ENCODE measurements at regions not wholly inside any gene's neighbourhood (a gene's known extent, or its start where the extent isn't known, plus 50 kb on each side); places are given as distances from the start of the nearest gene placed in this dataset.
"Not testable (repeated sequence)": the region's sequence is repeated elsewhere in the genome, so short reads cannot be mapped to it uniquely, and the experiment has no call there.

- ATAC-seq (ENCODE audit: low FRiP score) (no peak), DNase-seq (ENCODE audit: low spot score) (no peak)
- no peak for TF ChIP-seq CTCF (IDR thresholded peaks at IDR 0.05)
Measured at GRCh38 chr9:129307227-129307970, 129.3 kb upstream of the IER5L start.

- TF ChIP-seq CTCF (IDR thresholded peaks at IDR 0.05): no peak
- DNase-seq (ENCODE audit: low spot score): no peak
Measured at GRCh38 chr9:129306318-129306973, 128.4 kb upstream of the IER5L start.

GRCh38 chr9:129305246-129305645, 127.2 kb upstream of the IER5L start:
- ATAC-seq (ENCODE audit: low FRiP score): no peak
- TF ChIP-seq CTCF (IDR thresholded peaks at IDR 0.05): no peak
- no peak for DNase-seq (ENCODE audit: low spot score)

More at GRCh38 chr9:129306318-129306973, 128.4 kb upstream of the IER5L start:
- ATAC-seq (ENCODE audit: low FRiP score): no peak

- ATAC-seq (ENCODE audit: low FRiP score) (no peak), DNase-seq (ENCODE audit: low spot score) (no peak)
- TF ChIP-seq CTCF (IDR thresholded peaks at IDR 0.05): no peak
Measured at GRCh38 chr9:129301941-129302340, 123.9 kb upstream of the IER5L start.

- ATAC-seq (ENCODE audit: low FRiP score); DNase-seq (ENCODE audit: low spot score): not testable (repeated sequence)
Measured at GRCh38 chr9:129296195-129296594, 118.1 kb upstream of the IER5L start.

- peak; percentile 12 for DNase-seq (ENCODE audit: low spot score)
- no peak for TF ChIP-seq CTCF (IDR thresholded peaks at IDR 0.05)
- ATAC-seq (ENCODE audit: low FRiP score): no peak
Measured at GRCh38 chr9:129291041-129291501, 113.0 kb upstream of the IER5L start.

- ATAC-seq (ENCODE audit: low FRiP score) (peak; percentile 10), DNase-seq (ENCODE audit: low spot score) (no peak)
- TF ChIP-seq CTCF (IDR thresholded peaks at IDR 0.05): no peak
Measured at GRCh38 chr9:129290606-129291005, 112.5 kb upstream of the IER5L start.
